ENCODE measurements at regions not wholly inside any gene's neighbourhood (a gene's known extent, or its start where the extent isn't known, plus 50 kb on each side); places are given as distances from the start of the nearest gene placed in this dataset.
"Not testable (repeated sequence)": the region's sequence is repeated elsewhere in the genome, so short reads cannot be mapped to it uniquely, and the experiment has no call there.

DNA sequence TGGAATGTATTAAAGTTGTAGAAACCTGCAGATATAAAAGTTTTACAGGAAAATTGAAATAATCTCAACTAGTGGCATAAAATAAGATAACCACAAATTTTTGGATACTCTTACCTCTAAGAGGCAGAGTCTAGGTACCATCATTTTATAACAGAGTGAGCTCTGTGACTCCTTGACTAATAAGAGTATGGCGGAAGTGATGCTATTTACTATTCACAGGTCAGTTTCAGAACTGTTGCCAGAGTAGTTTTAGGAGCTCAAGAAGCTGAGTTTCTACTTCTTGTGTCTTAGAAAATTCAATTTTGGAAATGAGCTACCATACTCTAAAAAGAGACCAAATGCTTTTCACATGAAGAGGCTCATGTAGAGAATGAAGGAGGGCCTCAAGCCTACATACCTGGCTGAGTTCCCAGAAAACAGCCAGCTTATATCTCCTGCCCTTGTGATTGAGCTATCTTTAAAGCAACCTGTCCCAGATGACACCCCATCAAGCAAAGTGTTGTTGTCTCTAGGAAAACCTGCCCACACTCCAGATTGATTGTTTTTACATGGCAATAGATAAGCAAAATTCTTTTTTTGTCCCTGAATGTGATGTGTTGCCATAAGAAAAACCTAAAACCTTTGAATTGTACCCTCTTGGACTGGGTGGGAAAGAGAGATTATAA is 712.8 kb upstream of the CNTN5 start:
- Histone ChIP-seq H3K36me3 (ENCODE audit: control insufficient read depth in 4 of 4, insufficient read depth in 3 of 4, low read depth in 1 of 4, low read length in 3 of 4) (no peaks in the 10 kb centered on the region), H3K4me1 (ENCODE audit: control insufficient read depth in 4 of 4, insufficient read depth in 4 of 4, low read length in 3 of 4) (no peaks in the 10 kb centered on the region), H3K27ac (ENCODE audit: low read depth in 1 of 2, low read length in 2 of 2) (no peak overlapping the region), H3K9ac (ENCODE audit: low read depth in 1 of 2, low read length in 2 of 2) (no peak overlapping the region), H3K27me3 (ENCODE audit: control insufficient read depth in 4 of 4, insufficient read depth in 4 of 4, low read length in 3 of 4) (no peaks in the 10 kb centered on the region), H3K4me3 (ENCODE audit: low read depth in 1 of 3, low read length in 3 of 3) (no peak overlapping the region), H3K9me3 (ENCODE audit: control insufficient read depth in 4 of 4, low read length in 3 of 4) (no peaks in the 10 kb centered on the region)
- TF ChIP-seq TAF1 (conservative IDR thresholded peaks at IDR 0.05): no peak
- no peak for TF ChIP-seq JUND (IDR thresholded peaks at IDR 0.05)
- no peak for TF ChIP-seq RAD21 (IDR thresholded peaks at IDR 0.05)
- TF ChIP-seq, protein P1, sequence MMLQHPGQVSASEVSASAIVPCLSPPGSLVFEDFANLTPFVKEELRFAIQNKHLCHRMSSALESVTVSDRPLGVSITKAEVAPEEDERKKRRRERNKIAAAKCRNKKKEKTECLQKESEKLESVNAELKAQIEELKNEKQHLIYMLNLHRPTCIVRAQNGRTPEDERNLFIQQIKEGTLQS (IDR thresholded peaks at IDR 0.05): no peak
- no peak for TF ChIP-seq RXRA (IDR thresholded peaks at IDR 0.05)
- TF ChIP-seq, protein P2, sequence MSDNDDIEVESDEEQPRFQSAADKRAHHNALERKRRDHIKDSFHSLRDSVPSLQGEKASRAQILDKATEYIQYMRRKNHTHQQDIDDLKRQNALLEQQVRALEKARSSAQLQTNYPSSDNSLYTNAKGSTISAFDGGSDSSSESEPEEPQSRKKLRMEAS (IDR thresholded peaks at IDR 0.05): no peak
- TF ChIP-seq HNF4A (conservative IDR thresholded peaks at IDR 0.05): no peak
- TF ChIP-seq GABPA (IDR thresholded peaks at IDR 0.05 in 1 of 2, conservative IDR thresholded peaks at IDR 0.05 in 1 of 2): no peak
- no peak for TF ChIP-seq YY1 (IDR thresholded peaks at IDR 0.05)
- TF ChIP-seq EGR1 (IDR thresholded peaks at IDR 0.05; ENCODE audit: low read depth in 2 of 2): no peak
- no peak for TF ChIP-seq NR2F2 (IDR thresholded peaks at IDR 0.05)
- TF ChIP-seq, protein P3, sequence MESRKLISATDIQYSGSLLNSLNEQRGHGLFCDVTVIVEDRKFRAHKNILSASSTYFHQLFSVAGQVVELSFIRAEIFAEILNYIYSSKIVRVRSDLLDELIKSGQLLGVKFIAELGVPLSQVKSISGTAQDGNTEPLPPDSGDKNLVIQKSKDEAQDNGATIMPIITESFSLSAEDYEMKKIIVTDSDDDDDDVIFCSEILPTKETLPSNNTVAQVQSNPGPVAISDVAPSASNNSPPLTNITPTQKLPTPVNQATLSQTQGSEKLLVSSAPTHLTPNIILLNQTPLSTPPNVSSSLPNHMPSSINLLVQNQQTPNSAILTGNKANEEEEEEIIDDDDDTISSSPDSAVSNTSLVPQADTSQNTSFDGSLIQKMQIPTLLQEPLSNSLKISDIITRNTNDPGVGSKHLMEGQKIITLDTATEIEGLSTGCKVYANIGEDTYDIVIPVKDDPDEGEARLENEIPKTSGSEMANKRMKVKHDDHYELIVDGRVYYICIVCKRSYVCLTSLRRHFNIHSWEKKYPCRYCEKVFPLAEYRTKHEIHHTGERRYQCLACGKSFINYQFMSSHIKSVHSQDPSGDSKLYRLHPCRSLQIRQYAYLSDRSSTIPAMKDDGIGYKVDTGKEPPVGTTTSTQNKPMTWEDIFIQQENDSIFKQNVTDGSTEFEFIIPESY (IDR thresholded peaks at IDR 0.05): no peak
- TF ChIP-seq, protein P4, sequence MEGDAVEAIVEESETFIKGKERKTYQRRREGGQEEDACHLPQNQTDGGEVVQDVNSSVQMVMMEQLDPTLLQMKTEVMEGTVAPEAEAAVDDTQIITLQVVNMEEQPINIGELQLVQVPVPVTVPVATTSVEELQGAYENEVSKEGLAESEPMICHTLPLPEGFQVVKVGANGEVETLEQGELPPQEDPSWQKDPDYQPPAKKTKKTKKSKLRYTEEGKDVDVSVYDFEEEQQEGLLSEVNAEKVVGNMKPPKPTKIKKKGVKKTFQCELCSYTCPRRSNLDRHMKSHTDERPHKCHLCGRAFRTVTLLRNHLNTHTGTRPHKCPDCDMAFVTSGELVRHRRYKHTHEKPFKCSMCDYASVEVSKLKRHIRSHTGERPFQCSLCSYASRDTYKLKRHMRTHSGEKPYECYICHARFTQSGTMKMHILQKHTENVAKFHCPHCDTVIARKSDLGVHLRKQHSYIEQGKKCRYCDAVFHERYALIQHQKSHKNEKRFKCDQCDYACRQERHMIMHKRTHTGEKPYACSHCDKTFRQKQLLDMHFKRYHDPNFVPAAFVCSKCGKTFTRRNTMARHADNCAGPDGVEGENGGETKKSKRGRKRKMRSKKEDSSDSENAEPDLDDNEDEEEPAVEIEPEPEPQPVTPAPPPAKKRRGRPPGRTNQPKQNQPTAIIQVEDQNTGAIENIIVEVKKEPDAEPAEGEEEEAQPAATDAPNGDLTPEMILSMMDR (IDR thresholded peaks at IDR 0.05; ENCODE audit: low read depth, low read length, missing input control): no peak
- no peak for TF ChIP-seq FOXA1 (IDR thresholded peaks at IDR 0.05)
- TF ChIP-seq FOXA2 (IDR thresholded peaks at IDR 0.05): no peak
- no peak for TF ChIP-seq SP1 (IDR thresholded peaks at IDR 0.05)
- 74% methylated on average over 1 of the region's 1 CpG for WGBS
- DNase-seq (ENCODE audit: low spot score): no peak

DNA sequence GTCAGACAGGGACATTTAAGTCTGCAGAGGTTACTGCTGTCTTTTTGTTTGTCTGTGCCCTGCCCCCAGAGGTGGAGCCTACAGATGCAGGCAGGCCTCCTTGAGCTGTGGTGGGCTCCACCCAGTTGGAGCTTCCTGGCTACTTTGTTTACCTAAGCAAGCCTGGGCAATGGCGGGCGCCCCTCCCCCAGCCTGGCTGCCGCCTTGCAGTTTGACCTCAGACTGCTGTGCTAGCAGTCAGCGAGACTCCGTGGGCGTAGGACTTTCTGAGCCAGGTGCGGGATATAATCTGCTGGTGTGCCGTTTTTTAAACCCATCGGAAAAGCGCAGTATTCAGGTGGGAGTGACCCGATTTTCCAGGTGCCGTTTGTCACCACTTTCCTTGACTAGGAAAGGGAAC is 690.4 kb upstream of the CNTN5 start:
- DNase-seq (ENCODE audit: low spot score); H3K27ac ChIP-seq (ENCODE audit: low read depth in 1 of 2, low read length in 2 of 2); H3K9me3 ChIP-seq (ENCODE audit: control insufficient read depth in 4 of 4, low read length in 3 of 4); H3K27me3 ChIP-seq (ENCODE audit: control insufficient read depth in 4 of 4, insufficient read depth in 4 of 4, low read length in 3 of 4); H3K36me3 ChIP-seq (ENCODE audit: control insufficient read depth in 4 of 4, insufficient read depth in 3 of 4, low read depth in 1 of 4, low read length in 3 of 4); H3K9ac ChIP-seq (ENCODE audit: low read depth in 1 of 2, low read length in 2 of 2); H3K4me3 ChIP-seq (ENCODE audit: low read depth in 1 of 3, low read length in 3 of 3); H3K4me1 ChIP-seq (ENCODE audit: control insufficient read depth in 4 of 4, insufficient read depth in 4 of 4, low read length in 3 of 4): not testable (repeated sequence)
- 79% methylated on average over 12 of the region's 12 CpGs for WGBS
